Neural cell (in vitro differentiated cells): ENCODE measurements at regions not wholly inside any gene's neighbourhood (a gene's known extent, or its start where the extent isn't known, plus 50 kb on each side); places are given as distances from the start of the nearest gene placed in this dataset.

ENCODE experiments used
- H2AFZ ChIP-seq: fragments of 200-600, 300-800 bp; sonication (generic), shearing (Covaris generic); 2 replicates; pipeline ENCODE4 v1.6.0; 2014; ENCODE audit warnings: low read depth, mild to moderate bottlenecking, antibody characterized with exemption, low read length, moderate library complexity
- H3F3A ChIP-seq: fragments of 200-600 bp; shearing (Covaris generic); 2 replicates; pipeline ENCODE4 v1.6.1; 2016; ENCODE audit warnings: mild to moderate bottlenecking, moderate library complexity, mixed read lengths, antibody characterized with exemption, low read length; ENCODE audit not compliant: insufficient read depth, poor library complexity, severe bottlenecking
- H3K27ac ChIP-seq: fragments of 200-600, 300-800 bp; sonication (generic), shearing (Covaris generic); 2 replicates; pipeline ENCODE4 v1.5.1; 2014; ENCODE audit warnings: mild to moderate bottlenecking, low read length, moderate library complexity
- H3K27me3 ChIP-seq: fragments of 300-800, 200-600 bp; sonication (generic), shearing (Covaris generic); 2 replicates; pipeline ENCODE4 v1.6.0; 2014; ENCODE audit warnings: mild to moderate bottlenecking, low read depth, low read length, moderate library complexity; ENCODE audit not compliant: insufficient read depth
- H3K36me3 ChIP-seq: fragments of 300-800, 200-600 bp; sonication (generic), shearing (Covaris generic); 2 replicates; pipeline ENCODE4 v1.5.1; 2014; ENCODE audit warnings: mild to moderate bottlenecking, antibody characterized with exemption, low read length, moderate library complexity; ENCODE audit not compliant: insufficient read depth
- H3K4me2 ChIP-seq: fragments of 300-800, 200-600 bp; sonication (generic), shearing (Covaris generic); 2 replicates; pipeline ENCODE4 v1.6.0; 2014; ENCODE audit warnings: mild to moderate bottlenecking, low read length
- H3K4me3 ChIP-seq: fragments of 300-800, 200-600 bp; sonication (generic), shearing (Covaris generic); 2 replicates; pipeline ENCODE4 v1.5.1; 2014; ENCODE audit warnings: mild to moderate bottlenecking, low read length, moderate library complexity
- H3K79me2 ChIP-seq: fragments of 200-600 bp; shearing (Covaris generic); replicated peaks from 2 replicates; pipeline ENCODE4 v1.6.0; 2014; ENCODE audit warnings: mild to moderate bottlenecking, low read length, moderate library complexity; ENCODE audit not compliant: insufficient read depth
- H3K9ac ChIP-seq: fragments of 300-800, 200-600 bp; sonication (generic), shearing (Covaris generic); 2 replicates; pipeline ENCODE4 v1.6.1; 2016; ENCODE audit warnings: mild to moderate bottlenecking, low read length, mixed read lengths
- H3K9me2 ChIP-seq: fragments of 200-600 bp; shearing (Covaris generic); 2 replicates; pipeline ENCODE4 v1.6.1; 2016; ENCODE audit warnings: mild to moderate bottlenecking, low read length, mixed read lengths; ENCODE audit not compliant: insufficient read depth
- H3K9me3 ChIP-seq: fragments of 200-600, 300-800 bp; sonication (generic), shearing (Covaris generic); 2 replicates; pipeline ENCODE4 v1.6.1; 2016; ENCODE audit warnings: mild to moderate bottlenecking, mixed run types, low read length, moderate library complexity, mixed read lengths
- H4K20me1 ChIP-seq: fragments of 200-600 bp; shearing (Covaris generic); 2 replicates; pipeline ENCODE4 v1.6.1; 2016; ENCODE audit warnings: mild to moderate bottlenecking, mixed run types; ENCODE audit not compliant: insufficient read depth
- EZH2 ChIP-seq: fragments of 200-600, 300-800 bp; shearing (Covaris generic), sonication (generic); IDR thresholded peaks from 2 replicates; pipeline ENCODE4 v1.6.1; 2014; ENCODE audit warnings: antibody characterized with exemption, low read length, borderline replicate concordance, mild to moderate bottlenecking; ENCODE audit not compliant: insufficient read depth, poor library complexity, severe bottlenecking
- MXI1 ChIP-seq: fragments of 450-650 bp; conservative IDR thresholded peaks from 2 replicates; pipeline ENCODE4 v1.6.1; 2014; ENCODE audit warnings: antibody characterized with exemption, mild to moderate bottlenecking; ENCODE audit not compliant: poor library complexity, severe bottlenecking
- POLR2AphosphoS5 ChIP-seq: IDR thresholded peaks from 2 replicates; pipeline ENCODE4 v1.6.1; 2012
- RAD21 ChIP-seq: fragments of 450-650 bp; conservative IDR thresholded peaks from 2 replicates; pipeline ENCODE4 v1.6.1; 2014; ENCODE audit warnings: antibody characterized with exemption, mild to moderate bottlenecking, moderate library complexity
- SMC3 ChIP-seq: fragments of 450-650 bp; conservative IDR thresholded peaks from 2 replicates; pipeline ENCODE4 v1.6.1; 2014; ENCODE audit warnings: antibody characterized with exemption, mild to moderate bottlenecking, moderate library complexity; ENCODE audit not compliant: poor library complexity
- TAF1 ChIP-seq: IDR thresholded peaks from 2 replicates; pipeline ENCODE4 v1.6.1; 2012; ENCODE audit warnings: low read depth
- TF ChIP-seq, protein P1 (sequence below): IDR thresholded peaks from 2 replicates; pipeline ENCODE4 v1.6.1; 2012; ENCODE audit warnings: borderline replicate concordance
- TF ChIP-seq, protein P2 (sequence below): fragments of 450-650 bp; IDR thresholded peaks from 2 replicates; pipeline ENCODE4 v1.5.1; 2014; ENCODE audit warnings: antibody characterized with exemption, mild to moderate bottlenecking, moderate library complexity; ENCODE audit not compliant: poor library complexity, severe bottlenecking

DNA sequence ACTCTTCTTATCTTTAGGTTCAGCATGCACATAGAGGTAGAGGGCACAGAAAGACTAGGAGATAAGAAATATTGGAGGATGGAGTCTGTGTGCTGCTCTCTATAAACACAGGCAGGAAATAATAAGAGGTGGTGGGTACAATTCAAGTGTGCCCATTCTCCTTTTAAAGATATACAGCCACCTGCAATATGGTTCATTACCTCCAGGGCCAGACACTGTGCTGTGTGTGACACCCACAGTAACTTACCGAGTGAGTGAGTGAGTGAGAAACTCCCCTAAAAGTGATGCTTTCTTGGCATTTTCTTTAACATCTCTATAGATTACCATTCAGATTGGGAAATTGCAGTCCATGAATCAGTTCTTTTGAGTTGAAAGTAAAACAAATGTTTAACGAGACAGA lies 311.8 kb upstream of the KCNN2 start:
- Histone ChIP-seq H3K36me3 (no peaks in the 10 kb centered on the region), H4K20me1 (no peaks in the 10 kb centered on the region), H2AFZ (no peak overlapping the region), H3K9me2 (no peaks in the 10 kb centered on the region), H3K9ac (no peak overlapping the region), H3K4me3 (no peak overlapping the region), H3K79me2 (no peaks in the 10 kb centered on the region), H3K27ac (no peak overlapping the region), H3K27me3 (no peaks in the 10 kb centered on the region), H3K4me2 (no peak overlapping the region), H3K9me3 (no peaks in the 10 kb centered on the region), H3F3A (no peaks in the 10 kb centered on the region)
- TF ChIP-seq MXI1 (no peak), EZH2 (no peak), POLR2AphosphoS5 (no peak), SMC3 (no peak)
- TF ChIP-seq, protein P1, sequence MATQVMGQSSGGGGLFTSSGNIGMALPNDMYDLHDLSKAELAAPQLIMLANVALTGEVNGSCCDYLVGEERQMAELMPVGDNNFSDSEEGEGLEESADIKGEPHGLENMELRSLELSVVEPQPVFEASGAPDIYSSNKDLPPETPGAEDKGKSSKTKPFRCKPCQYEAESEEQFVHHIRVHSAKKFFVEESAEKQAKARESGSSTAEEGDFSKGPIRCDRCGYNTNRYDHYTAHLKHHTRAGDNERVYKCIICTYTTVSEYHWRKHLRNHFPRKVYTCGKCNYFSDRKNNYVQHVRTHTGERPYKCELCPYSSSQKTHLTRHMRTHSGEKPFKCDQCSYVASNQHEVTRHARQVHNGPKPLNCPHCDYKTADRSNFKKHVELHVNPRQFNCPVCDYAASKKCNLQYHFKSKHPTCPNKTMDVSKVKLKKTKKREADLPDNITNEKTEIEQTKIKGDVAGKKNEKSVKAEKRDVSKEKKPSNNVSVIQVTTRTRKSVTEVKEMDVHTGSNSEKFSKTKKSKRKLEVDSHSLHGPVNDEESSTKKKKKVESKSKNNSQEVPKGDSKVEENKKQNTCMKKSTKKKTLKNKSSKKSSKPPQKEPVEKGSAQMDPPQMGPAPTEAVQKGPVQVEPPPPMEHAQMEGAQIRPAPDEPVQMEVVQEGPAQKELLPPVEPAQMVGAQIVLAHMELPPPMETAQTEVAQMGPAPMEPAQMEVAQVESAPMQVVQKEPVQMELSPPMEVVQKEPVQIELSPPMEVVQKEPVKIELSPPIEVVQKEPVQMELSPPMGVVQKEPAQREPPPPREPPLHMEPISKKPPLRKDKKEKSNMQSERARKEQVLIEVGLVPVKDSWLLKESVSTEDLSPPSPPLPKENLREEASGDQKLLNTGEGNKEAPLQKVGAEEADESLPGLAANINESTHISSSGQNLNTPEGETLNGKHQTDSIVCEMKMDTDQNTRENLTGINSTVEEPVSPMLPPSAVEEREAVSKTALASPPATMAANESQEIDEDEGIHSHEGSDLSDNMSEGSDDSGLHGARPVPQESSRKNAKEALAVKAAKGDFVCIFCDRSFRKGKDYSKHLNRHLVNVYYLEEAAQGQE = no peak

DNA sequence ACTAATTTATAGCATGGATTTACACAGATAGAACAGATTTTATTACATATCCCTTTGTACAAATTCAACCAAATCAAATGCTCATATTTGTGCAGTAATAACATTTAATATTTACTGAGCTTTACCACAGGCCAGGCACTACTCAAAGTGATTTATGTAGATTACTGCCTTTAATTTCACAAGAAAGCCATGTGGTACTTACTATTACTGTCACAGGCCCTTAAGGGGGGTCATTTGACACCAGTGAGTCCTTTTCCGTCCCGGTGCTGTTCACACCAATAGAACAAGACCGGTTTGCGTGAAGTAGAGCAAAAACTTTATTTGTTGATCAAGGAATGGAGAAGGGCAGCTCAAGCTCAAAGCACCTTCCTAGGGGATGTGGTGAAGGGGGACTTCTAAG lies 308.5 kb upstream of the KCNN2 start:
- H2AFZ ChIP-seq = no peak overlapping the region
- H3K4me2 ChIP-seq = no peak overlapping the region
- no peaks in the 10 kb centered on the region for H3K9me2 ChIP-seq
- no peak overlapping the region for H3K4me3 ChIP-seq
- H3K9me3 ChIP-seq = no peaks in the 10 kb centered on the region
- no peaks in the 10 kb centered on the region for H3K79me2 ChIP-seq
- H3K36me3 ChIP-seq = no peaks in the 10 kb centered on the region
- no peaks in the 10 kb centered on the region for H4K20me1 ChIP-seq
- peaks cover 16% of the 10 kb centered on the region for H3K27me3 ChIP-seq
- no peaks in the 10 kb centered on the region for H3F3A ChIP-seq
- no peak overlapping the region for H3K27ac ChIP-seq
- H3K9ac ChIP-seq = no peak overlapping the region
- TF ChIP-seq SMC3 (no peak), MXI1 (no peak), RAD21 (no peak), TAF1 (no peak)
- TF ChIP-seq, protein P1 = no peak
- TF ChIP-seq, protein P2, sequence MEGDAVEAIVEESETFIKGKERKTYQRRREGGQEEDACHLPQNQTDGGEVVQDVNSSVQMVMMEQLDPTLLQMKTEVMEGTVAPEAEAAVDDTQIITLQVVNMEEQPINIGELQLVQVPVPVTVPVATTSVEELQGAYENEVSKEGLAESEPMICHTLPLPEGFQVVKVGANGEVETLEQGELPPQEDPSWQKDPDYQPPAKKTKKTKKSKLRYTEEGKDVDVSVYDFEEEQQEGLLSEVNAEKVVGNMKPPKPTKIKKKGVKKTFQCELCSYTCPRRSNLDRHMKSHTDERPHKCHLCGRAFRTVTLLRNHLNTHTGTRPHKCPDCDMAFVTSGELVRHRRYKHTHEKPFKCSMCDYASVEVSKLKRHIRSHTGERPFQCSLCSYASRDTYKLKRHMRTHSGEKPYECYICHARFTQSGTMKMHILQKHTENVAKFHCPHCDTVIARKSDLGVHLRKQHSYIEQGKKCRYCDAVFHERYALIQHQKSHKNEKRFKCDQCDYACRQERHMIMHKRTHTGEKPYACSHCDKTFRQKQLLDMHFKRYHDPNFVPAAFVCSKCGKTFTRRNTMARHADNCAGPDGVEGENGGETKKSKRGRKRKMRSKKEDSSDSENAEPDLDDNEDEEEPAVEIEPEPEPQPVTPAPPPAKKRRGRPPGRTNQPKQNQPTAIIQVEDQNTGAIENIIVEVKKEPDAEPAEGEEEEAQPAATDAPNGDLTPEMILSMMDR = no peak
